Colonic mucosa (tissue), 4 donors: ENCODE measurements at regions not wholly inside any gene's neighbourhood (a gene's known extent, or its start where the extent isn't known, plus 50 kb on each side); places are given as distances from the start of the nearest gene placed in this dataset.

Source experiments
- DNase-seq: peaks from one replicate; pipeline ENCODE4 v3.0.0-alpha.2; 2020
- H3K27ac ChIP-seq: fragments of 200-600 bp; one replicate; pipeline ENCODE4 v1.8.0; 2021
- H3K27me3 ChIP-seq: fragments of 200-600 bp; one replicate; pipeline ENCODE4 v1.8.0; 2021
- H3K36me3 ChIP-seq: fragments of 200-600 bp; one replicate; pipeline ENCODE4 v1.8.0; 2021
- H3K4me1 ChIP-seq: fragments of 200-600 bp; one replicate; pipeline ENCODE4 v1.8.0; 2021; ENCODE audit warnings: mild to moderate bottlenecking
- H3K4me3 ChIP-seq: fragments of 200-600 bp; one replicate; pipeline ENCODE4 v1.8.0; 2021
- H3K9ac ChIP-seq, 2 donors: one replicate each; pipeline ENCODE4 v1.7.0; 2013; ENCODE audit warnings: control low read depth in 2 of 2, low read depth in 2 of 2, low read length in 2 of 2
- H3K9me3 ChIP-seq: fragments of 200-600 bp; one replicate; pipeline ENCODE4 v1.8.0; 2021
- CTCF ChIP-seq: fragments of 200-600 bp; IDR thresholded peaks from one replicate; pipeline ENCODE4 v1.8.0; 2022; ENCODE audit warnings: antibody characterized with exemption, mild to moderate bottlenecking
- intact Hi-C: fragments of 100-400 bp; cut with DNase I; formaldehyde crosslinking; loops from one replicate; pipeline ENCODE4 v1.14.1; 2022
- donor health status: healthy.
- donor health status: DM: no; HTN: no; CAD: no.
- donor health status: DM: no; HTN: no; CAD: no.

- no peaks in the 10 kb centered on the region for H3K4me1 ChIP-seq
- intact Hi-C loops = no loop called here
- H3K36me3 ChIP-seq = no peaks in the 10 kb centered on the region
- H3K27me3 ChIP-seq = no peaks in the 10 kb centered on the region
- no peak overlapping the region for H3K4me3 ChIP-seq
- no peak overlapping the region for H3K27ac ChIP-seq
- H3K9me3 ChIP-seq = no peaks in the 10 kb centered on the region
- no peak for TF ChIP-seq CTCF
- no peak for DNase-seq
- H3K9ac ChIP-seq = no peak overlapping the region
These were observed 519.6 kb upstream of the RAB6C start for GRCh38 chr2:129459881-129460280.

GRCh38 chr2:129460299-129461198, 518.9 kb upstream of the RAB6C start:
- no peak for TF ChIP-seq CTCF
- Histone ChIP-seq H3K27ac (no peak overlapping the region), H3K4me3 (no peak overlapping the region), H3K4me1 (no peaks in the 10 kb centered on the region), H3K9ac (no peak overlapping the region), H3K27me3 (no peaks in the 10 kb centered on the region), H3K9me3 (no peaks in the 10 kb centered on the region), H3K36me3 (no peaks in the 10 kb centered on the region)
- DNase-seq = no peak
- intact Hi-C loops = no loop called here

GRCh38 chr2:129462349-129462748, 517.1 kb upstream of the RAB6C start:
- no peaks in the 10 kb centered on the region for H3K4me1 ChIP-seq
- no peak overlapping the region for H3K4me3 ChIP-seq
- no peak for TF ChIP-seq CTCF
- H3K27me3 ChIP-seq = no peaks in the 10 kb centered on the region
- H3K9me3 ChIP-seq = no peaks in the 10 kb centered on the region
- intact Hi-C loops = no loop called here
- H3K27ac ChIP-seq = no peak overlapping the region
- H3K9ac ChIP-seq = no peak overlapping the region
- DNase-seq = no peak
- H3K36me3 ChIP-seq = no peaks in the 10 kb centered on the region

GRCh38 chr2:129462967-129463366, 516.5 kb upstream of the RAB6C start:
- no peaks in the 10 kb centered on the region for H3K4me1 ChIP-seq
- no peak overlapping the region for H3K27ac ChIP-seq
- H3K9ac ChIP-seq = no peak overlapping the region
- intact Hi-C loops = no loop called here
- H3K36me3 ChIP-seq = no peaks in the 10 kb centered on the region
- TF ChIP-seq CTCF = no peak
- no peaks in the 10 kb centered on the region for H3K27me3 ChIP-seq
- DNase-seq = no peak
- no peaks in the 10 kb centered on the region for H3K9me3 ChIP-seq
- no peak overlapping the region for H3K4me3 ChIP-seq

GRCh38 chr2:129464036-129464435, 515.4 kb upstream of the RAB6C start:
- Histone ChIP-seq H3K4me3 (no peak overlapping the region), H3K9me3 (no peaks in the 10 kb centered on the region), H3K27me3 (no peaks in the 10 kb centered on the region), H3K27ac (no peak overlapping the region), H3K9ac (no peak overlapping the region), H3K4me1 (no peaks in the 10 kb centered on the region), H3K36me3 (no peaks in the 10 kb centered on the region)
- no peak for DNase-seq
- no peak for TF ChIP-seq CTCF
- intact Hi-C loops = no loop called here
